Astrocyte (in vitro differentiated cells and primary cell): ENCODE measurements at regions not wholly inside any gene's neighbourhood (a gene's known extent, or its start where the extent isn't known, plus 50 kb on each side); places are given as distances from the start of the nearest gene placed in this dataset.

Source experiments
- DNase-seq: peaks from one replicate; pipeline ENCODE4 v3.0.0-alpha.2; 2010; ENCODE audit warnings: low read depth
- FAIRE-seq: peaks from 2 replicates; lab custom pipeline; 2011; peaks lifted over from hg19 to GRCh38; lab: Jason Lieb, UNC
- H2AFZ ChIP-seq: 2 replicates; pipeline ENCODE4 v1.6.0; 2012; ENCODE audit warnings: low read depth, low read length, inconsistent platforms
- H3K27ac ChIP-seq: 2 replicates; pipeline ENCODE4 v1.5.1; 2011; ENCODE audit warnings: low read depth, low read length, inconsistent platforms
- H3K27me3 ChIP-seq: 2 replicates; pipeline ENCODE4 v1.6.0; 2011; ENCODE audit warnings: low read length, inconsistent platforms; ENCODE audit not compliant: insufficient read depth
- H3K36me3 ChIP-seq: 2 replicates; pipeline ENCODE4 v1.5.1; 2011; ENCODE audit warnings: low read length, inconsistent platforms; ENCODE audit not compliant: insufficient read depth
- H3K4me1 ChIP-seq: 2 replicates; pipeline ENCODE4 v1.5.1; 2011; ENCODE audit warnings: low read length, inconsistent platforms; ENCODE audit not compliant: insufficient read depth
- H3K4me2 ChIP-seq: 2 replicates; pipeline ENCODE4 v1.6.0; 2012; ENCODE audit warnings: low read length, inconsistent platforms
- H3K4me3 ChIP-seq: 2 replicates; pipeline ENCODE4 v1.5.1; 2011; ENCODE audit warnings: low read depth, mild to moderate bottlenecking, low read length, inconsistent platforms; ENCODE audit not compliant: insufficient read depth
- H3K79me2 ChIP-seq: 2 replicates; pipeline ENCODE4 v1.6.0; 2012; ENCODE audit warnings: mild to moderate bottlenecking, low read length, inconsistent platforms; ENCODE audit not compliant: insufficient read depth
- H3K9ac ChIP-seq: 2 replicates; pipeline ENCODE4 v1.6.0; 2012; ENCODE audit warnings: mild to moderate bottlenecking, low read length, inconsistent platforms
- H3K9me3 ChIP-seq: 2 replicates; pipeline ENCODE4 v1.5.1; 2012; ENCODE audit warnings: low read depth, mild to moderate bottlenecking, low read length, inconsistent platforms; ENCODE audit not compliant: insufficient read depth
- H4K20me1 ChIP-seq: 2 replicates; pipeline ENCODE4 v1.6.0; 2012; ENCODE audit warnings: low read length, inconsistent platforms; ENCODE audit not compliant: insufficient read depth
- H3K27ac Mint-ChIP-seq: one replicate; pipeline ENCODE4 v1.8.0; 2021; ENCODE audit warnings: mild to moderate bottlenecking, mixed read lengths; ENCODE audit not compliant: unreplicated experiment
- H3K27me3 Mint-ChIP-seq: one replicate; pipeline ENCODE4 v1.8.0; 2021; ENCODE audit warnings: low read depth, mixed read lengths; ENCODE audit not compliant: unreplicated experiment
- H3K36me3 Mint-ChIP-seq: one replicate; pipeline ENCODE4 v1.8.0; 2021; ENCODE audit warnings: low read depth, mixed read lengths; ENCODE audit not compliant: unreplicated experiment
- H3K4me1 Mint-ChIP-seq: one replicate; pipeline ENCODE4 v1.8.0; 2021; ENCODE audit warnings: low read depth, mixed read lengths; ENCODE audit not compliant: unreplicated experiment
- H3K4me3 Mint-ChIP-seq: one replicate; pipeline ENCODE4 v1.8.0; 2021; ENCODE audit warnings: mild to moderate bottlenecking, moderate library complexity, mixed read lengths; ENCODE audit not compliant: unreplicated experiment
- H3K9me3 Mint-ChIP-seq: one replicate; pipeline ENCODE4 v1.8.0; 2021; ENCODE audit warnings: mild to moderate bottlenecking, mixed read lengths; ENCODE audit not compliant: unreplicated experiment
- CTCF ChIP-seq: IDR thresholded peaks from 2 replicates; pipeline ENCODE4 v1.5.1; 2011; ENCODE audit warnings: low read depth, mild to moderate bottlenecking, inconsistent platforms, low read length, moderate library complexity; ENCODE audit not compliant: insufficient read depth
- EZH2 ChIP-seq: IDR thresholded peaks from 2 replicates; pipeline ENCODE4 v1.6.1; 2012; ENCODE audit warnings: mild to moderate bottlenecking, low read length, inconsistent platforms; ENCODE audit not compliant: insufficient read depth

- Histone ChIP-seq H3K9ac (no peak overlapping the region), H3K4me1 (no peaks in the 10 kb centered on the region), H3K27ac (no peak overlapping the region), H3K36me3 (no peaks in the 10 kb centered on the region), H3K9me3 (no peaks in the 10 kb centered on the region), H4K20me1 (no peaks in the 10 kb centered on the region), H3K4me2 (no peak overlapping the region), H3K79me2 (no peaks in the 10 kb centered on the region), H2AFZ (no peak overlapping the region), H3K27me3 (no peaks in the 10 kb centered on the region), H3K4me3 (no peak overlapping the region)
- H3K9me3 Mint-ChIP-seq: peaks cover 10% of the 10 kb centered on the region
- no peak for TF ChIP-seq EZH2
- TF ChIP-seq CTCF: no peak
- no peak overlapping the region for H3K4me3 Mint-ChIP-seq
- no peak for DNase-seq
- H3K27me3 Mint-ChIP-seq: no peaks in the 10 kb centered on the region
- H3K4me1 Mint-ChIP-seq: no peaks in the 10 kb centered on the region
- H3K36me3 Mint-ChIP-seq: no peaks in the 10 kb centered on the region
- FAIRE-seq: no peak
- H3K27ac Mint-ChIP-seq: no peak overlapping the region
These were observed 1121.8 kb upstream of the USP15 start for GRCh38 chr12:61138415-61138759.

DNA sequence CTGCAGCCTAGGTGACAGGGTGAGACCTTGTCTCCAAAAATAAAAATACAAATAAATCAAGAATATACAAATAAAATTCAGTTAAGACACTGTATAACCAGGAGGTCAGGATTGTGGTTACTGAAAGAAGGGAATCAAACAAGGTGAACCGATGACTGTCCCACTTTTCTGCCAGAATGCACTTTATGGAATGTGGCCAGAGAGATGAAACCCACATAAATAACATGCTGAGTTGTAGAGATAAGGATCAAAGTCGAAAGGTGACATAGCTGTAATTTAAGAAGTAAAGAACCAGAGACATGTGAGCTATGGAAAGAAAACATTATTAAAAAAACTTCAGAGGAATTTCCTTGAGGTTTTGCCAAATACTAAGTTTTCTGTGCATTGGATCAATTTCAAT, 1098.2 kb upstream of the USP15 start:
- Histone ChIP-seq H2AFZ (no peak overlapping the region), H3K4me3 (no peak overlapping the region), H3K36me3 (no peaks in the 10 kb centered on the region), H3K79me2 (no peaks in the 10 kb centered on the region), H3K27ac (no peak overlapping the region), H3K4me1 (no peaks in the 10 kb centered on the region), H3K9me3 (no peaks in the 10 kb centered on the region), H3K4me2 (no peak overlapping the region), H3K9ac (no peak overlapping the region), H3K27me3 (no peaks in the 10 kb centered on the region), H4K20me1 (no peaks in the 10 kb centered on the region)
- no peak for TF ChIP-seq CTCF
- no peak for TF ChIP-seq EZH2
- FAIRE-seq (no peak), DNase-seq (no peak)
- H3K27me3 Mint-ChIP-seq: no peaks in the 10 kb centered on the region
- H3K36me3 Mint-ChIP-seq: no peaks in the 10 kb centered on the region
- no peak overlapping the region for H3K27ac Mint-ChIP-seq
- peaks cover 2% of the 10 kb centered on the region for H3K9me3 Mint-ChIP-seq
- no peaks in the 10 kb centered on the region for H3K4me1 Mint-ChIP-seq
- no peak overlapping the region for H3K4me3 Mint-ChIP-seq

DNA sequence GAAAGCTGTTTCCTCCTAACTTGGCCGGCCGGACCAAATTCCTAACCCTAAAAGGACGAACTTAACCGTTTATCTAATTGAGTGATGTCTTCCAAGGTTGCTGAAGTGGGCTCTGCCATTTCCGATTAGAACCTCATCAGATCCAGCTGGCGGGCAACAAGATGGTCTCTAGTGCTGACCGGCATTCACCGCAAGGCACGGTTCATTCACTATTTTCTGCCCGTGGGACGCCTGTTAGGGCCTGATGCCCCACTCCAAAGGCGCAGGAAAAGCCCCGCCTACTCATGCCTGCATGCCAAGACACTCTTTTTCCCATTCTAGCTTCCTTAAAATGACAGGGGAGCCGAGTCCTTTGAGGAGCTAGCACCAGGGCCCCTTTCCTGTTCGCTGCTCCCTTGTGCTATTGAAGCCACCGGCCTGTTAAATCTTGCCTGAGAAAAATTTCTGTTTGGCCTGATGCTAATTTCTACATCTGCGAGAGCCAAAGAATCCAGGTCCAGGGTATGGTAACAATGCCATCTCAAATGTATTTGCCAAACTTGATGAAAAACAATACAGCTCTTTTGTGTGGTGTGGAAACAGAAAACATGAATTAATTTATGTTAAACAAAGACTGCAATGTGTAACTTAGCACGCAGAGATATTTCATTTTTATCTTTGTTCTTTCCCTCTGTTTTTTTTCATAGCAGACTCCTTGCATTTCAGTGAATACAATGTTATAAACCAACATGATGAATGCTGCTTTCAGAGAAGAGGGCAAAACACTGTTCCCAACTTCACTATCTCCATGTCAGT, 1071.2 kb upstream of the USP15 start:
- H3K36me3 Mint-ChIP-seq: no peaks in the 10 kb centered on the region

More for the DNA sequence above, 1071.2 kb upstream of the USP15 start:
- H3K4me2 ChIP-seq: no peak overlapping the region
- Mint-ChIP-seq H3K27ac (no peak overlapping the region), H3K27me3 (no peaks in the 10 kb centered on the region), H3K4me1 (no peaks in the 10 kb centered on the region), H3K9me3 (no peaks in the 10 kb centered on the region), H3K4me3 (no peak overlapping the region)
- no peaks in the 10 kb centered on the region for H3K4me1 ChIP-seq
- H3K36me3 ChIP-seq: no peaks in the 10 kb centered on the region
- H2AFZ ChIP-seq: no peak overlapping the region
- TF ChIP-seq CTCF: no peak
- TF ChIP-seq EZH2: no peak
- no peak overlapping the region for H3K9ac ChIP-seq
- H3K79me2 ChIP-seq: no peaks in the 10 kb centered on the region
- H3K9me3 ChIP-seq: no peaks in the 10 kb centered on the region
- H3K27me3 ChIP-seq: no peaks in the 10 kb centered on the region
- FAIRE-seq (no peak), DNase-seq (no peak)
- H3K4me3 ChIP-seq: no peak overlapping the region
- no peak overlapping the region for H3K27ac ChIP-seq
- H4K20me1 ChIP-seq: no peaks in the 10 kb centered on the region
